ENCODE measurements at regions not wholly inside any gene's neighbourhood (a gene's known extent, or its start where the extent isn't known, plus 50 kb on each side); places are given as distances from the start of the nearest gene placed in this dataset.

DNA sequence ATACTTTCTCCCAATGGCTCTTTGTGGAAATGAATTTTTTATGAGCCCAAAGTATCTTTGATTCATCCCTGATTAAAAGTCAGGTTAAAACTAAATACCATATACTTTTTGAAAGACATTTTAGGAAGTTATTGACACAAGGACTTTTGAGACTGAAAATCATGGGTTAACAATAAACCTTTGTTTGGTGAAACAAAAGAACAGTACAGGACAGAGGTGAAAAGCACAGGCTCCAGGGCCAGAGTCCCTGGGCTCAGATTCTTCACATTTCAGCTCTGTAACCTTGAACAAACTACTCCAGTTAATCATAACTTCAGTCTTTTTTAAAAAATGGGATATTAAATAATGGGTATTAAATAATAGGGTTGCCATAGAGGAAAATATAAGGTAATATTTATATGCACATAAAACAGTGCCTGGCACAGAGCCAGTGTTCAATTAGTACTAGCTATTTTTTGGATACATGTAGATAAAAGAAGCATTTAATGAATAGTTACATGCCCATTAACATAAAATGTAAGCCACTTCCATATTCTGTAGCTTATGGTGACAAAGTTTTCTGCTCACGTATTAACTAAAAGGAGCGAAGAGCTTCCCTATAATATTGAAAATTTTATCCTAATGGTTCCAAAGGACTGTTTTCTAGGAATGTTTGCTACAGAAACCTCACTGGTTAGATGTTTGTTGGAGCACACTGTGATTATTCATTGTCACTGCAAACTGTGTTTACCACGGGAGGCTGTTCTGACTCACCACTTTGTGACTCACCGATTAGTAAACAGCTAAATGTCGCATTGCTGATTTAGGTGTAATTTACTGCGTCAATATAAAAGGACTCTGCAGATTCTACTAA, 255.4 kb downstream of the DAD1 start (continued):
- TF ChIP-seq, protein P1, sequence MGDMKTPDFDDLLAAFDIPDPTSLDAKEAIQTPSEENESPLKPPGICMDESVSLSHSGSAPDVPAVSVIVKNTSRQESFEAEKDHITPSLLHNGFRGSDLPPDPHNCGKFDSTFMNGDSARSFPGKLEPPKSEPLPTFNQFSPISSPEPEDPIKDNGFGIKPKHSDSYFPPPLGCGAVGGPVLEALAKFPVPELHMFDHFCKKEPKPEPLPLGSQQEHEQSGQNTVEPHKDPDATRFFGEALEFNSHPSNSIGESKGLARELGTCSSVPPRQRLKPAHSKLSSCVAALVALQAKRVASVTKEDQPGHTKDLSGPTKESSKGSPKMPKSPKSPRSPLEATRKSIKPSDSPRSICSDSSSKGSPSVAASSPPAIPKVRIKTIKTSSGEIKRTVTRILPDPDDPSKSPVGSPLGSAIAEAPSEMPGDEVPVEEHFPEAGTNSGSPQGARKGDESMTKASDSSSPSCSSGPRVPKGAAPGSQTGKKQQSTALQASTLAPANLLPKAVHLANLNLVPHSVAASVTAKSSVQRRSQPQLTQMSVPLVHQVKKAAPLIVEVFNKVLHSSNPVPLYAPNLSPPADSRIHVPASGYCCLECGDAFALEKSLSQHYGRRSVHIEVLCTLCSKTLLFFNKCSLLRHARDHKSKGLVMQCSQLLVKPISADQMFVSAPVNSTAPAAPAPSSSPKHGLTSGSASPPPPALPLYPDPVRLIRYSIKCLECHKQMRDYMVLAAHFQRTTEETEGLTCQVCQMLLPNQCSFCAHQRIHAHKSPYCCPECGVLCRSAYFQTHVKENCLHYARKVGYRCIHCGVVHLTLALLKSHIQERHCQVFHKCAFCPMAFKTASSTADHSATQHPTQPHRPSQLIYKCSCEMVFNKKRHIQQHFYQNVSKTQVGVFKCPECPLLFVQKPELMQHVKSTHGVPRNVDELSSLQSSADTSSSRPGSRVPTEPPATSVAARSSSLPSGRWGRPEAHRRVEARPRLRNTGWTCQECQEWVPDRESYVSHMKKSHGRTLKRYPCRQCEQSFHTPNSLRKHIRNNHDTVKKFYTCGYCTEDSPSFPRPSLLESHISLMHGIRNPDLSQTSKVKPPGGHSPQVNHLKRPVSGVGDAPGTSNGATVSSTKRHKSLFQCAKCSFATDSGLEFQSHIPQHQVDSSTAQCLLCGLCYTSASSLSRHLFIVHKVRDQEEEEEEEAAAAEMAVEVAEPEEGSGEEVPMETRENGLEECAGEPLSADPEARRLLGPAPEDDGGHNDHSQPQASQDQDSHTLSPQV (IDR thresholded peaks at IDR 0.05) = no peak
- TF ChIP-seq ZNF217 (IDR thresholded peaks at IDR 0.05) (no peak), ZNF24 (IDR thresholded peaks at IDR 0.05) (no peak), MTA3 (IDR thresholded peaks at IDR 0.05; ENCODE audit: borderline replicate concordance, low read length) (no peak), CBX5 (IDR thresholded peaks at IDR 0.05; ENCODE audit: low read depth) (no peak), BACH1 (IDR thresholded peaks at IDR 0.05; ENCODE audit: borderline replicate concordance) (no peak), TARDBP (IDR thresholded peaks at IDR 0.05; ENCODE audit: borderline replicate concordance) (no peak), HDAC2 (IDR thresholded peaks at IDR 0.05) (no peak), JUNB (IDR thresholded peaks at IDR 0.05) (peak; percentile 92), SMC3 (IDR thresholded peaks at IDR 0.05; ENCODE audit: borderline replicate concordance, low read length) (no peak), IRF4 (IDR thresholded peaks at IDR 0.05; ENCODE audit: low read depth, low read length) (peak; percentile 81), JUND (IDR thresholded peaks at IDR 0.05; ENCODE audit: low read depth, low read length) (no peak), POLR2A (IDR thresholded peaks at IDR 0.05; ENCODE audit: low read depth, low read length) (no peak), RUNX3 (IDR thresholded peaks at IDR 0.05; ENCODE audit: low read length) (peak; percentile 54; the same call in 1 of the 2 replicates), MYB (IDR thresholded peaks at IDR 0.05; ENCODE audit: borderline replicate concordance, low read depth, low read length) (no peak), FOS (IDR thresholded peaks at IDR 0.05; ENCODE audit: borderline replicate concordance, extremely low read depth, insufficient read length) (no peak), EP300 (IDR thresholded peaks at IDR 0.05; ENCODE audit: borderline replicate concordance in 1 of 2, control insufficient read depth in 1 of 2, low read depth in 2 of 2, low read length in 2 of 2) (peak in 1 of 2 experiments; percentile 26; a peak in 1 of 4 replicates), SUZ12 (IDR thresholded peaks at IDR 0.05; ENCODE audit: unreplicated experiment) (no peak), FOXK2 (IDR thresholded peaks at IDR 0.05) (peak; percentile 41; the same call in 1 of the 2 replicates)
- TF ChIP-seq, protein P2, sequence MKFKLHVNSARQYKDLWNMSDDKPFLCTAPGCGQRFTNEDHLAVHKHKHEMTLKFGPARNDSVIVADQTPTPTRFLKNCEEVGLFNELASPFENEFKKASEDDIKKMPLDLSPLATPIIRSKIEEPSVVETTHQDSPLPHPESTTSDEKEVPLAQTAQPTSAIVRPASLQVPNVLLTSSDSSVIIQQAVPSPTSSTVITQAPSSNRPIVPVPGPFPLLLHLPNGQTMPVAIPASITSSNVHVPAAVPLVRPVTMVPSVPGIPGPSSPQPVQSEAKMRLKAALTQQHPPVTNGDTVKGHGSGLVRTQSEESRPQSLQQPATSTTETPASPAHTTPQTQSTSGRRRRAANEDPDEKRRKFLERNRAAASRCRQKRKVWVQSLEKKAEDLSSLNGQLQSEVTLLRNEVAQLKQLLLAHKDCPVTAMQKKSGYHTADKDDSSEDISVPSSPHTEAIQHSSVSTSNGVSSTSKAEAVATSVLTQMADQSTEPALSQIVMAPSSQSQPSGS (IDR thresholded peaks at IDR 0.05; ENCODE audit: low read length) = no peak
- TF ChIP-seq, protein P3, sequence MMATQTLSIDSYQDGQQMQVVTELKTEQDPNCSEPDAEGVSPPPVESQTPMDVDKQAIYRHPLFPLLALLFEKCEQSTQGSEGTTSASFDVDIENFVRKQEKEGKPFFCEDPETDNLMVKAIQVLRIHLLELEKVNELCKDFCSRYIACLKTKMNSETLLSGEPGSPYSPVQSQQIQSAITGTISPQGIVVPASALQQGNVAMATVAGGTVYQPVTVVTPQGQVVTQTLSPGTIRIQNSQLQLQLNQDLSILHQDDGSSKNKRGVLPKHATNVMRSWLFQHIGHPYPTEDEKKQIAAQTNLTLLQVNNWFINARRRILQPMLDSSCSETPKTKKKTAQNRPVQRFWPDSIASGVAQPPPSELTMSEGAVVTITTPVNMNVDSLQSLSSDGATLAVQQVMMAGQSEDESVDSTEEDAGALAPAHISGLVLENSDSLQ (IDR thresholded peaks at IDR 0.05) = peak; percentile 51
- TF ChIP-seq, protein P4, sequence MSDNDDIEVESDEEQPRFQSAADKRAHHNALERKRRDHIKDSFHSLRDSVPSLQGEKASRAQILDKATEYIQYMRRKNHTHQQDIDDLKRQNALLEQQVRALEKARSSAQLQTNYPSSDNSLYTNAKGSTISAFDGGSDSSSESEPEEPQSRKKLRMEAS (IDR thresholded peaks at IDR 0.05; ENCODE audit: low read depth, low read length) = no peak
